Hematopoietic multipotent progenitor cell treated with erythropoietin and hydrocortisone succinate and interleukin-3 and kit ligand, for 8 days (in vitro differentiated cells): ENCODE measurements at regions not wholly inside any gene's neighbourhood (a gene's known extent, or its start where the extent isn't known, plus 50 kb on each side); places are given as distances from the start of the nearest gene placed in this dataset.
"Not testable (repeated sequence)": the region's sequence is repeated elsewhere in the genome, so short reads cannot be mapped to it uniquely, and the experiment has no call there.

Experiments
- DNase-seq: peaks from one replicate; pipeline ENCODE4 v3.0.0-alpha.2; 2015

DNA sequence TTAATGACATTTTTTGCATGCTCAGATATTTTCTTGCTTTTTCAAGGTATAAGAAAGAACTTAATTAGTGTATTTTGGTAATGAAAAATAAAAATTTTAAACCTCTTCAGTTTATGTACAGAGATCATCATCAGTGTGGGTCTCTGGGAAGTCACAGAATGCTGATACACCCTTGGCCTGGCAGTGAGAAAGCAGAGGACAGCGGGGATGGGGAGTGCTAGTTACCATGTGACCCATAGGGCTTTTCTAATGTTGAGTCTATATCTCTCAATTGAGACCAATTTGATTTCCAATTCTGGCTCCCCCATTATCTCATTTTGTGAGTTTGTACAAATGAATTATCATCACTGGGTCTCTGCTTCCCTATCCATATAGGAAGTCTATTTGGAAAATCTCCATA is 305.7 kb downstream of the CYRIA start:
- no peak for DNase-seq

DNA sequence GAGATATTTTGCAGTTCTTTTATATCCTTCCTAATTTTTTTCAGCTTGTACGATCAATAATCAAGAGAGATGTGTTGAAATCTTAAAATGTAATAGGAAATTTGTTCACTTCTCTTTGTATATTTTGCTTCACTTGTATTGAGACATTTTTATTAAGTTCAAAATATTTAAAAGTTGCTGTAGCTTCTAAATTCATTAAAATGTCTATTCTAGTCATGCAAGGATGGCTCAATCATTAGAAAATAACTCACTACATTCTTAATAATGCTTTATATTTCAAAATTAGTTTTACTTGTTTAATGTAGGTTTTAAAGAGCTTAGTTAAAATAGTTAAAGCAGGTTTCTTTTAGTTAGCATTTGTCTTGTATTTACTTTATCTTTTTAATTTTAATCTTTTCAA is 308.4 kb downstream of the CYRIA start:
- DNase-seq = no peak

DNA sequence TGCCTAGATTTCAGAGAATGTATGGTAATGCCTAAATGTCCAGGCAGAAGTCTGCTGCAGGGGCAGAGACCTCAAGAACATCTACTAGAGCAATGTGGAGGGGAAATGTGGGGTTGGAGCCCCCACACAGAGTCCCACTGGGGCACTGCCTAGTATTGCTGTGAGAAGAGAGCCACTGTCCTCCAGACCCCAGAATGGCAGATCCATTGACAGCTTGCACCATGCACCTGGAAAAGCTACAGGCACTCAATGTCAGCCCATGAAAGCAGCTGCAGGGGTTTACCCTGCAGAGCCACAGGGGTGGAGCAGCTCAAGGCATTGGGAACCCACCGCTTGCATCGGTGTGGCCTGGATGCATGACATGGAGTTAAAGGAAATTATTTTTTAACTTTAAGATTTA is 314.1 kb downstream of the CYRIA start:
- DNase-seq = no peak

DNA sequence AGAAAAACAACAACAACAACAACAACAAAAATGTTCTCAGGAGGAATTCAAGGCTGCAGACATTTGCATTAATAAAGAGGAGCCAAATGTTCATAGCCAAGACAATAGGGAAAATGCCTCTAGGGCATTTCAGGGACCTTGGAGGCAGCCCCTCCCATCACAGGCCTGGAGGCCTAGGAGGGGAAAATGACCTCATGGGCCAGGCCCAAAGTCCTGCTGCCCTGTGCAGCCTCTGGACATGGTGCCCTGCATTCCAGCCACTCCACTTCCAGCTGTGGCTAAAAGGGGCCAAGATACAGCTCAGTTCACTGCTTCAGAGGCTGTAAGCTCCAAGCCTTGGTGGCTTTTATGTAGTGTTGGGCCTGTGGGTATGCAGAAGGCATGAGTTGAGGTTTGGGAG is 314.5 kb downstream of the CYRIA start:
- no peak for DNase-seq

DNA sequence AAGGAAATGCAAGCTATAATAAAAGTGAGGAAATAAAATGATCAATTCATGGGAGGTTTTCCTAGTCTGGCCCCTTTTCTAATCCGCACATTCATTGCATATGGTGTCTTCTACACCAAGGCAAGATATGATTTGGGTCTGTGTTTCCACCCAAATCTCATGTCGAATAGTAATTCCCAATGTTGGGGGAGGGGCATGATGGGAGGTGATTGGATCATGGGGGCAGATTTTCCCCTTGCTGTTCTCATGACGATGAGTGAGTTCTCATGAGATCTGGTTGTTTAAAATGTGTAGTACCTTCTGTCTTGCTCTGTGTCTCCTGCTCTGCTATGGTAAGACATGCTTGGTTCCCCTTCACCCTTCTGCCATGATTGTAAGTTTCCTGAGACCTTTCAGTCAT is 315.4 kb downstream of the CYRIA start:
- DNase-seq = no peak

DNA sequence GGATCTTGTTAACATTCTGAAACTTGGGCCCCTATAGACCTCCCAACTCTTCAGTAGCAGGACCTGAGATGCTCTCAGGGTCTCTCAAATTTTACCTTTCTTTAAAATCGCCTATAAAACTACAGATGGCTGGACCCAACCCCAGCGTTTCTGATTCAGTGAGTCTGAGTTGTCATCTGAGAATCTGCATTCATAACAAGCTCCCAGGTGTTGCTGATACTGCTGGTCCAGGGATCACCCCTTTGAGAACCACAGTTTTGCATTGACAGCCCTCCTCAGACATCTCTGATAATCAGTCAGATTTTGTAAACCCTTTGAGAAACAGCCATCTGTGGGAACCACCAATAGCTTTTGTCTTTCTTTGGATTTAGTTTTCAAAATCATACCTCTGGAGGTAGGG is 315.8 kb downstream of the CYRIA start:
- DNase-seq = no peak

DNA sequence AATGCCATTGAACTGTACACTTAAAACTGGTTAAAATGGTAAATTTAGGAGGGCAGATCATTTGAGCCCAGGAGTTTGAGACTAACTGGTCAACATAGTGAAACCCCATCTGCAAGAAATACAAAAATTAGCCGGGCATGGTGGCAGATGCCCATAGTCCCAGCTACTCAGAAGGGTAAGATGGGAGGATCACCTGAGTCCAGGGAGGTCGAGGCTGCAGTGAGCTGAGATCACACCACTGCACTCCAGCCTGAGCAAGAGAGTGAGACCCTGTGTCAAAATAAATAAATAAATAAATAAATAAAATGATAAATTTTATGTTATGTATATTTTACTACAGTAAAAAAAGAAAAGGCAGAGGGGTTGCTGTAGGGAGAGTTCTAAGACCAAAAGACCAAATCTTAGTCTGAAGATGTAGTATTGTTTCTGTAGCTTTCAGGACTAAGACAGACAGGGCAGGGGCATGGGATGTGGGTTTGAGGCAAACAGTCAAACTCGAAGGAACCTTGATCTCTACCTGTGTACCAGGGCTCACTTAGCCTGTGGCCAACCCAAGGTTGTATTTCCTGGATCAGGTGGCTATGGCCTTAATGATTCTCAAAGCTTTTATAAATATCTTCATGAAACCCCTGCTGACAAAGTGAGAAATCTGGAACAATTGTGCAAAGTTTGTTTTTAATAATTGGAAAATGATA is 316.7 kb downstream of the CYRIA start:
- no peak for DNase-seq

DNA sequence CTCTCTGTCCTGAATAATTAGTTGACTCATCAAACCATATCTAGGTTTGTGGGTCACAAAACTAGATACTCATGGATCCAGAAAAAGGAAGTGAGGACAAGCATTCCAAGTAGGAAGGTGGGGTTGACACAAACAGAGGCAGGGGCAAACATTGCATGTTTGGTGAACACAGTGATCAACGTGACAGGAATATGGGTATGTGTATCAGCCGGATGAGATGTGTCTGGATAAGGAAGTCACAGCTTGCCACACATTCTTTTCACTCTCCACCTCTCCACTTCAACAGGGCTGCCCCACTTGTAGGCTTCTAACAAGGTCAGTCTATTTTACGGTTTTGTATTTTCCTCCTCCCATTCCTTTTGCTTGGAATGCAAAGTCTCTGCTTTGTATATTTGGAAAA is 319.0 kb downstream of the CYRIA start:
- DNase-seq = no peak

DNA sequence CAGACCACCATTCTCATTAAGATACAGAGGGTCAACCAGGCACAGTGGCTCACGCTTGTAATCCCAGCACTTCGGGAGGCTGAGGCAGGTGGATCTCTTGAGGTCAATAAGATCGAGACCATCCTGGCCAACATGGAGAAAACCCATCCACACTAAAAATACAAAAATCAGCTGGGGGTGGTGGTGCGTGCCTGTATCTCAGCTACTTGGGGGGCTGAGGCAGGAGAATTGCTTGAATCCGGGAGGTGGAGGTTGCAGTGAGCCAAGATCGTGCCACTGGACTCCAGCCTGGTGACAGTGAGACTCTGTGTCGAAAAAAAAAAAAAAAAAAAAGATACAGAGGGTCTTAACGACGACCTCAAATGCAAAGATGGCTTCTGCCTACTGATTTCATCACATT is 320.4 kb downstream of the CYRIA start:
- DNase-seq = not testable (repeated sequence)

DNA sequence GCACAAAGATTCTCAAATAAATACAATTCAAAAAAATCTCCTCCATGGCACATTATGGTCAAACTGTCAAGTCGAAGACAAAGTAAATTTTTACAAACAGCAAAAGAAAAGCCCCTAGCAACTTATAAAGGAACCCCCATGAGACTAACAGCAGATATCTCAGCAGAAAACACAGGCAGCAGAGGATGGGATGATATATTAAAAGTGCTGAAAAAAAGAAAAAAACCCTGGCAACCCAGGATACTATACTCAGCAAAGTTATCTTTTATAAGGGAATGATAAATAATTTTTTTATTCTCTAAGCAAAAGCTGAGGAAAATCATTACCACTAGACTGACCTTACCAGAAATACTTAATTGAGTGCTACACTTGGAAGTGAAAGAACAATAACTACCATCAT is 326.4 kb downstream of the CYRIA start:
- DNase-seq = no peak

DNA sequence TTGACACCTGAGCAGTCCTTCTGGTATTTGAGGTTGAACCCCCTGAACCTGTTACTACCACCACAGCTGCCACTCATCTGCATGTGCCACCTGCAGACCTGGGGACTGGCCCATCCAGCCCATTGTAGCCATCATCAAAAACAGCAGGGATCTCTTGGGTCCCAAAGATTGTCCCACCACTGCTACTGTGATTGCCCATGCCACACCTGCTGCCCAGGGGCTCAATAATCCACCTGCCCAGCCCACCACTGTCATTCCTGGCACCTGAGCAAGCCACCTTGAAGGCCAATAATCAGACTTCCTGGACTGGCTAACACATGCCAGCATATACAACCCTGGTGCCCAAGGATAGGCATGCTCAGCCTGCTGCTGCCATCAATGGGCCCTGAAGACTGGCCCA is 327.6 kb downstream of the CYRIA start:
- no peak for DNase-seq

DNA sequence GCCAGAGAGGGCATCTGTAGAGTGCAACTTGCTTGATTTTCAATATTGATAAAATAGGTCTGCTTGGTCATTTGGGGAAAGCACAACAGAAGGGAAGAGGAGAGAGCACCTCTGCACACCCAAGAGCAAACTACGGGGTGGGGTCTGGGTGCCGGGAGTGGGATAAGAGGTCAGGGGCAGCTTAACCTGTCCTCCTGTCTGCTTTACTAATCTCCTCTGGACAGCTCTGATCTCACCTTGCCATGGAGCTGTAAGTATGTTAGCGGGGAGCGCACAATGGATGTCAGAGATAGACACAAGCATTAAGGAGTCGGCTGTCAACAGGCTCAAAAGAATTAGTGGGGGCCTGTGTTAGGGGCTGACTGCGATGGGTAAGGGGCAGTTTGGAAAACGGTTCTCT is 328.7 kb downstream of the CYRIA start:
- no peak for DNase-seq

DNA sequence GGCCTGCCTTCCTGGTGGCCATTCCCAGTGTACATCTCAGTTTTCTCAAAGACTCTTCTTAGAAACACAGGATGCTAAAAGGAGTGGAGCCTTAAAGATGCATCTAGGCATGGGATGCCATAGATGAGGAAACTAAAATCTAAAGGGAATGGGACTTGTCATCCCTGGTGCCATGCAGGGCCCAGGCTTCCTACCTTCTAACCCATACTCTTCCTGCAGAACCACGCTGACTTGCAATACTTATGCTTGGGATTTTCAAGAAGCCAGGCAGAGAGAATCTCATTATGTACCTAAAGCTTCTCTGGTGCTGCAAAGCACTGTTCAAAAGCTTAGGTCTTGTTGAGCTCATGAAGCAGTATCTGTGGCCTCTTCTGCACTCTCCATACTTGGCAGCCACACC is 329.1 kb downstream of the CYRIA start:
- no peak for DNase-seq

DNA sequence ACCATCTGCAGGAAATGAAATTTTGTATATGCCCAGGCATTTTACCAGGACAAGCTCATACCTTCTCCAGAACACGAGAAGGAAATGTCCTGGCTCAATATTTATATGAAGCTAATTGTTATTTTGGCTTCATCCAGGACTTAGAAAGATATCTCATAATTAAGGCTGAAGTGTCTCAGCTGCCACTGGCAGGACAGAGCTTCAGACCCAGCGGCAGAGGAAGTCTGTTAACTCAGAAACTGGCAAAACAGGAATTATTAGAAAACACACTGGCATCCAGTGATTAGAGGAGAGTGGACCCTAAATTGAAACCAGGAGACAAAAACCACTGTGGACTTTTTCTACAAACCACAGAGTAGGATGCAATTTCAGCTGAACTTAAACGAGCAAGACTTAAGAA is 329.7 kb downstream of the CYRIA start:
- DNase-seq = no peak

DNA sequence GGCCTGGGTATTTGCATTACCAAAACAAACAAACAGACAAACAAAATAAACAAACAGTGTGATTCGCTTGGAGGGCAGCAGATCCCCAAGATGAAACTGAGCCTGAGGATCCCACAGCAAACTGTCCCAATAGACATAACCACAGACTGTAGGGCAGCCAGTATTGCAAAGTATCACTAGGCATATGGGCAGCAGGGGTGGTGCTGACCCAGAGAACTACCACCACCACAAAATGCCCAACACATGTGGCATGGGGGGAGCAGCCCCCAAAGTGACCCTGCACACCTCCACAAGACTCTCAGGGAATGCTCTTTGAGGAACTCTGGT is 330.1 kb downstream of the CYRIA start:
- DNase-seq = no peak

DNA sequence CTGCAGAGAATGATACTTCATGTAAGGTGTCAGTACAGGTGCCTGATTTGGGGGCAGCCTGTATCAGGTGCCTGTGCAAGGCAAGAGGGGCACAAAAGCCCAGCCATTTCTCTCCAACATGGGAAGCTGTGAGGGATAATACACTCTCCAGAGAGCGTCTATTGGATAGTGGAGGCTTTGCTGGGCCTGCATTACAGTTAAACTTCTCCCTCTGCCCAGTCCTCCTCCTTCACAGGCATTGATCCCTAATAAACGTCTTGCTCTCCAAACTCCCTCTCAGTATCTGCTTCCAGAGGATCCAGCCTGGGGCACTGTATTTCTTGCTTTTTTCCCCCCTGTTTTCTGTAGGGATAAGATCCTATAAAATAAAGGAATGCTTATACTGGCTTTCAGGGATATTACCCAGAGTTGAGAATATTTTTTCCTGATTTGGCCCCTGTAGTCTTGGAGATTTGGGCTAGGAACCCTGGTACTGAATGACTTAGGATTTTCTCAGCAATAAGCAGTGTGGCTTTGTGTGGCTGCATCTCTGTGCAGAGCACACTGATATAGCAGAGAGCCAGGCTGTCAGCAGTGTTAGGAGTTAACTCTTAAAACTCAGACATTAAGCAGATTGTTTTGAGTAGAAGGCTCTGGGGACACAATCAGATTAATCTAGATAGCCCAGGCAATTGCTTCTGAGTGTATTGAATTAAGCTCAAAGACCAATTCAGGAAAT is 330.6 kb downstream of the CYRIA start:
- DNase-seq = no peak

DNA sequence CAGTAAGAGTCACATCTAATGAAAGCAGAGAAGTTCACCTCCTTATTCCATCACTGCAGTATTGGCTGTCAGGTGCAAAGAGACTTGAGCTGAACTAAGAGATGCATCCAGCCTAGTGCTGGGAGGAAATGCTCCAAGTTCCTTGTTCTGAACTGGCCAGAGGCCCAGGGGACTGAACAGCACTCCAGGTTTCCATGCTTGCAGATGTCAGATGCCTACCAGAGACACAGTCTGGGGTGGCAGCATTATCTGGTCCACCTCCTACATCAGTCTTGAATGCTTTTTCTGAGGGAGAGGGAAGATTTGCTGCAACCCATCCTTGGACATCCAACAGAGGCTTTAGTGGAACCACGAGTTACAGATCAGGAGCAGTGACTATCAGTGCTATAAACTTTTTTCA is 331.3 kb downstream of the CYRIA start:
- no peak for DNase-seq

DNA sequence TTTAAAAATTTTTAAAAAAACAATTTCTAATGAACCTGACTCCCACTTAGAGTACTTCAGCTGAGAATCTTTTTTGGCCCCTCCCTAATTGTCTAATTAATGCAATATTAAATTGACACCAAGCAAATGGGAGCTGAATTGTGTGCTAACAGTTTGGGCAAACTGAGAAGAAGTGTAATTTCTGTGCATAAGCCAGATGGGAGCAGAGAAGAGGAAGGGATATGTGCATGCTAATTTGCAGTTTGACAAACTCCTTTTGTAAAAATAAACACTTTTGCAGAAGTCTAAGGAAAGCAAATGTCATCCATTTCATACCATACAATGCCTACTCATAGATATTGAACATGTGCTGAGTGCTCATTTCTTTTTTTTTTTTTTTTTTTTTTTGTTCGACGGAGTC is 332.0 kb downstream of the CYRIA start:
- no peak for DNase-seq

DNA sequence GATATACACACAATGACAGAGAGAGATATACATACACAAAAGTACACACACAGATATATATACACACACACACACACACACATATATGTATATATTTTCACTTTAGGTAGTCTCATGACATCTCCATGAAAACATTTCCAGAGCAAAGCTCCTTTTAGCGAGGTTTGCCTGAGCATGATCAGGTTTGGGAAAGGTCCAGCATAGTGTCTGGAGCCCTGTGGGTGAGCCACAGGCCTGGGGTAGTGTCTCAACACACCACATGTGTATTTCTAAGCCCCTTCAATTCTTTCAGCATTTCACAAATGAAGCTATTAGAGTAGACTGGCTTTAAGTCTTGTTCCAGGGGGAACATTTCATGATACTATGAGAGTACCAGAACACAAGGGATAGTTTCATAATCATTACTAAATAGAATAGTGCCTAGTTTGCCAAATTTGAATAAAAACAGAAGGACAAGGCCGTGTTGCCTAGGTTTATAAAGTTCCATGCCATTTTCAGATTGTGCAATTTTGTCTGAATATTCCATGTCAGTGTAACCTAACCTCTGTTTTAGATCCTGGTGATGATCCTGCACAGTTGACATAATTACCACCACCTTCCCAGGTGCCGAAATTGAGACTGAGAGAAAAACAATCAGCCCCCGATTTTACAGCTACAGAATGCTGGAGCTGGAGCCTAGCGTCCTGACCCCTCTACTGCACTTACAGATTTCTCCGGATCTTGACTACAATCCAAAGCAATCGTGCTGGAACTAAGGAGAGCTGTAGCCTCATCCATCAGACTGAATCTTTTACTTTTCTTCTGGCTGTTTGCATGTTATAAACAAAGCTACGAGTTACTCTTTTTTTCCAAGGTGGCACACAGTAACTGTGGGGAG is 332.7 kb downstream of the CYRIA start:
- DNase-seq = no peak

DNA sequence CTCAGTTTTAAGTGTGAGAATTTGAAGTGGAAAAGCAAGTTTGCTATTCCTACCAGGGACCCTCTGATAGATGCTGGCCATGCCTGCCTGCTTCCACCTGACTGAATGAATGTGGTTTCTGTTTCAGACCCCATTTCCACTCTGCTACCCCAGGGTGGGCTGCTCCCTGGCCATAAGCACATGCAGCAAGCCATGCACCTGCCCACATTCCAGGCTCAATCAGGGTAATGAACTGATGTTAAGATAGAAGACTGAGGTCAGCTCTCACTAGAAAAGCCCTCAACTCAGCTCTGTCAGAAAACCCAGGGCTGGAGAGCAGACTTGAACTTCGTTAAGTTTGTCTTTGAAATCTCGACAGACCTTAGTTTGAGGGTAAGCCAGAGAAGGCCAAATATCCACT is 333.9 kb downstream of the CYRIA start:
- DNase-seq = no peak

DNA sequence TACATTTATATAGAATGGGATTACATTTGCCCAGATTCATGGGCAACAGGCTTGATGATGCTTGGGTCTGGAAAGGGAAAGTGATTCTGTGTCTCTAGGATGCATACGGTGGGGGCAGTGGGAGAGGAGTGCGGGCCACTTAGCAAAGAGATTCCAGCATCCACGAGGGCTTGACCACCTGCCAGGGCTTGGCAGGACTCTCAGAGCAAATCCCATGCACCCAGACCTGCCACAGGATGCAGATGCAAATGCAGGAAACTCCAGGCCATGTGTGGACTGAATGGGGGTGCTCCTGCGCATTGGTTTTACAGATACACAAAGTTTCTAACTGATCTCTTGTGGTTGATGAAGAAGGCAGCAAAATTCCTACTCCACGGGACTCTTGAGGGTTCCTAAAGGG is 334.7 kb downstream of the CYRIA start:
- DNase-seq = no peak

DNA sequence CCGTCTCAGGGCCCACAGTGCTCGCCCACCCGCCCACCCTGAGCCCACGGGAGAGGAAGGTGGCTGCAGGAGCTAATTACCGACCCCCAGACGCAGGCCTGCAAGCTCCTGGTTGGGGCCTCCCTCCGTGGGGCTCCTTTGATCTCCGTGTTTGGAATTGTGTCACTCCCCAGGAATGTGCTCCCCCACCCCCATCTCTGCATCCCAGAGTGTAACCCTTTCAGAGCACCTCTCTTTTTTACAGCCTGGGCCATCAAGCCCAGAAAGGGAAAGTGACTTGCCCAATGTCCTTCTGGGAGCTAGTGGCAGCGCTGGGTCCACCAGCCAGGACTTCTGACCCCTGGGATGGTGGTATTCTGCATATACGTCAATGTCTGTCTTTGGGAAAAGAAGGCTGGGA is 335.1 kb downstream of the CYRIA start:
- no peak for DNase-seq

DNA sequence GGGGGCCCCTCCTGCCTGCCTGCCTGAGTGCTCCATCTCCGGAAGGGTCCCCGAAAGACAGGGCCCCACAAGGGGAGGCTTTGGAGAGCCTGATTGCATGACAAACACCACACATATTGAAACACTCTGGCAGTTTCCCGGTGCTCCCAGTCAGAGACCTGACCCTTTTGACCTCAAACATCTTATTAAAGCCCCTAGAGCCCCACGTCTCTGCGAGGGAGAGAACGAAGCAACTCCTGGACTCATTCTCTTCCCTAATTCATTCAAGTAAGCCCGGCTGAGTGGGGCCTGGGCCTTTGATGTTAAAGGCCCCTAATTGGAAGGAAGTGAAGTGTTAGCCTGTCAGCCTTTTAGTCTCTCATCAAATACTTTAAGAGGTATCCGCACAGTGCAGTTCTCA is 335.6 kb downstream of the CYRIA start:
- no peak for DNase-seq

DNA sequence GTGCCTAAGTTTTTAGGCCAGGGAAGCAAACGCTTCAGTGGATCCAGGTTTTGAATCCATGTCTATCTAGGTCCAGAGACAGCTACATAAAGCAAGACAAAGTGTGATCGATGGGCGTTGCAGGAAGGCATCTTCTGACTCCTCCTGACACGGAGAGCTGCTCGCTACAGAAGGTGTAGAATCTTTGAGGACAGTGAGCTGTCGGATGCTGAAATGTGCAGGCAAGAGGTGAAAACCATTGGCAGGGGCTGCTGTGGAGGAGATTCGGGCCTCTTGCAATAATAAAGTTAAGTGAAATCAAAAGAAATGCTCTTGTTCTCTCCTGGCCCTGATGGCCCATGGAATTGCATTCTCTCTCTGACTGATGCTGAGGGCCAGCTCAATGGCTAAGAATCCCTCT is 336.2 kb downstream of the CYRIA start:
- DNase-seq = no peak
